ENCODE measurements at regions not wholly inside any gene's neighbourhood (a gene's known extent, or its start where the extent isn't known, plus 50 kb on each side); places are given as distances from the start of the nearest gene placed in this dataset.

- no peak for DNase-seq
Observed at GRCh38 chr2:129658430-129658829, 321.0 kb upstream of the RAB6C start.

DNA sequence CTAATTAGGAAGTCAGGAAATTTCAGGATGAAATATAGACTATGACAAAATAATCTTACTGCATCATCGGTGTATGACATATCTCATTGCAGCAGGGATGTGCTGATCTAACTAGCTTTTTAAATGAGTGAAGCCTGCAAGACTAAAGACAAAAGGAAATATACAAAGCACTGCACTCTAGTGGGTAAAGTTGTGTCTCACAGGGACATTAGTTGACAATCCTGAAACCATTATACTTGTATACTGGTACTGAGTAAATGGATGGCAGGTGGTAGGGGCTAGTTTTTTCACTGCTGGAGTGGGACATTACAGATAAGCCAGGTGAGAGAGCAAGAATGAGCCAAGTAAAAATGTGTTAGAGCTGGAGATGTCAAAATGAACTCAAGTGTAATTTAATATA lies 317.5 kb upstream of the RAB6C start:
- DNase-seq: no peak

GRCh38 chr2:129667577-129667976 lies 311.9 kb upstream of the RAB6C start:
- no peak for DNase-seq

DNA sequence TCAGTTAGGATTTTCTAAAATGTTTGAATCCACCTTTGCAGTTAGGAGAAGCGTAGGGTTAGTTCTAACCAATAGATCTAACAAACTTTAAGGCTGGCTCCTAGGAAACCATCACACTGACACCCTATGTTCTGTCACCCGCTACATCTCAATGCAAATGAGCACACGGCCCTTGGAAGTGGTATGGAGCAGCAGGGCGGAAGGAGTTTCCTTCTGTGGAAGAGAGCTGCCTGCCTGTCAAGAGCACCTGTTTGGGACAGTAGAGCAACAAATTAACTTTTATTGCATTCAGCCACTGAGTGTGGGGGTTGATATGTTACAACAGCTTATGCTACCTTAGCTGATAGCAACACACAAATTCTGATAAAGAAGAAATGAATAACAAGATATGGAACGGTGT lies 306.9 kb upstream of the RAB6C start:
- no peak for DNase-seq

DNA sequence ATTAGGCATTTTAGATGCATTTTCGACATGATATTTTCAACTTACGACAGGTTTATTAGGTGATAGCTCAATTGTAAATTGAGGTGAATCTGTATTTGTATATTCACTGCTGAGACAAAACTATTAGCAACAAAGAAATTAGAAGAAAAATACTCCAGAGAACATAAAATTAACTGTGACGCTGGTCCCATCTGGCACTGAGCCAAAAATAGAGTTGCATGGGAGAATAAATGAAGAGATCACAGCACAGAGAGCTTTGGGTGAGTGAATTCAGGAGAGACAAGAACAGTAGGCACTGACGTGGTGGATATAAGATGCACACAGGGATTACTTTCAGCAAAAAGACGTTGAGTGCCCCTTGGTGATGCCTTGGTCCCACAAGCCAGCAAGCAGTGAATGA lies 306.2 kb upstream of the RAB6C start:
- no peak for DNase-seq

DNA sequence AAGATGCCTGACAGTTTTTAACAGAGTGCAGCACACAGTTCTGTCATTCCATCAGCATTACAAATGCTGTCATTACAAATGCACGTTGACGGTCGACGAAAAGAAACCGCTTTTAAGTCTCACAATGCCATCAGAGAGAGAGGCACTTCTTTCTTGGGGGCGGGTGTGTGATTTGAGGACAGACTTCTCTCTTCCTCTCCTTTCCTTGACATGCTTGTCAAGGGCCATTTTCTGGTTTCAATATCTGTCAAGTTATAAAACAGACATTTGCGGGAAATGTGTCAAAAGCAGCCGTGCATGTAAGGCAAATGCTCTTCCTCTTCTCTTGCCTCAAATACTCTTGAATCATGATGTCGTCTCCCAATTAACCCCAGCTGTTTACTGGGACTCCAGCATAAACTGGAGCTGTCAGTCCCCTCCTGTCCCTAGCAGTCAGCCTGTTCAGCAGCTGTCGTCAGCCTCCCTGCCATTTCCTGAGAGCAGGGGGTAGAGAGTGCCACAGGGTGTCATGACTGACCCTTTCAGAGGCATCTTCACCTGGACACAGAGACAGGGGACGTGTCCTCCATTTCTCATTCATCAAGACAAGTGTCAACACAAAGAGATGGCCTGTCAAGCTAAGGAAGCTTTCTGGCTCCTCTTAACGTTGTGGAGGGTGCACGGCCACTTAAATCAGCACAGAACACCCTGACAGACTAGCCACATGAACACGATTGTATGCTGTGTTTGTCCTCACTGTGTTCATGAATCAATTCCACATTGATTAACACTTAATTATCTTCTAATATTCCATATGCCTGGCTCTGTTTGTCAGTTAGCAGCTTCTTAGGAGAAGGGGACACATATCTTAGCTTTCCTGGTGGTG lies 305.4 kb upstream of the RAB6C start:
- DNase-seq: no peak

GRCh38 chr2:129678751-129679150 lies 300.7 kb upstream of the RAB6C start:
- DNase-seq: no peak

GRCh38 chr2:129681788-129682187 lies 297.7 kb upstream of the RAB6C start:
- no peak for DNase-seq

DNA sequence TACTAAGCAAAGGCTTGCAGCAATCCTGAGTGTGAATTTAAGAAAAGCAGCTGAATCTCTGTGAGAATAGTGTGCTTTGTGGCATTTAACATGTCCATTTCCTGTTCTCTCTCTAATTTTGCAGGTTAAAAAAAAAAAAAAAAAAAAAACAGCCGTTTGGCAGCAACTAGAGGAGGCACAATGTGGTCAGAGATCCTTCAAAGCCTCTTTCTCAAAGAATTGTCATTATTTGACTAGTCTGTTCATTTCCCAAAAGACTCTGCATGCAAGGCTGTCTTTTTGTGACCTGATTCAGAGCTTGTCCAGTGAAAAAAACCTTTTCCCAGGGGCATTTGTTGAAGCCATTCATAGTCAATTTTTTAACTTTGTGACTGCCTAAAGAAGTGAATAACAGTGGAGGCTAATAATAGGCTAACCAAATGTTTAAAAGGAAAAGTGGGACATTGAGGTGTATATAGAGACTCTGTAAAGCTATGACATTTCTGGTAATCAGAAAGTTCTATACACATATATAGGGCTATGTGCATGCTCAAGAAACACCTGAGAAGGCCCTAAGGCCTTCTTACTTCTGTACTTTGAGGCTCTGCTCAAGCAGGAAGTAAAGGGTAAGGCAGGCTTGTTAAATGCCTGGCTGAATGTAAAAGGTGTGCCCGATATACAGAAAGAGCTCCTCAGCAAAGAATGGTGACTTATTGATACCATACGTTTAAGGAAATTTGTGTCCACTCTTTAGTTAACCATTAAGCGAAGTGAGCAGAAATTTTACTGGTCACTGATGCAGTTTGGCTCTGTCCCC lies 289.6 kb upstream of the RAB6C start:
- DNase-seq: no peak

- DNase-seq: no peak
Observed at GRCh38 chr2:129695496-129695895, 284.0 kb upstream of the RAB6C start.

DNA sequence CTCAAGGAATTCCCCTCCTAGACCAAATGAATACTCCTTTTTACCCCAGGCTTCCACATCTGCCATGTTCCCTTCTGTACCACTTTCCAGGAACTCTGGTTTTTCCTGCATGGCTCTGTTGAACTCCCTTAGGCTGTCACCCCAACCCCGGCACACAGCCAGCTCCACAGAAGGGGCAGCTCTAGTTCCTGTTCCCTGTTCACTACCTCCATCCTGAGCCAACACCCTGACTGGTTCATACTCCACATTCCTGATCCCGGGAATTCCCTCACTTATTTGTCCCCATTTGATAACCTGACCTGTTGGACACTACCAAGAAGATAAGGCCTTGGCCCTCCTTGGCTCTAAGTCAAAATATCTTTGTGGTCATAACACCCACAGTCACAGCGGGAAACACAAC lies 280.9 kb upstream of the RAB6C start:
- DNase-seq: no peak

DNA sequence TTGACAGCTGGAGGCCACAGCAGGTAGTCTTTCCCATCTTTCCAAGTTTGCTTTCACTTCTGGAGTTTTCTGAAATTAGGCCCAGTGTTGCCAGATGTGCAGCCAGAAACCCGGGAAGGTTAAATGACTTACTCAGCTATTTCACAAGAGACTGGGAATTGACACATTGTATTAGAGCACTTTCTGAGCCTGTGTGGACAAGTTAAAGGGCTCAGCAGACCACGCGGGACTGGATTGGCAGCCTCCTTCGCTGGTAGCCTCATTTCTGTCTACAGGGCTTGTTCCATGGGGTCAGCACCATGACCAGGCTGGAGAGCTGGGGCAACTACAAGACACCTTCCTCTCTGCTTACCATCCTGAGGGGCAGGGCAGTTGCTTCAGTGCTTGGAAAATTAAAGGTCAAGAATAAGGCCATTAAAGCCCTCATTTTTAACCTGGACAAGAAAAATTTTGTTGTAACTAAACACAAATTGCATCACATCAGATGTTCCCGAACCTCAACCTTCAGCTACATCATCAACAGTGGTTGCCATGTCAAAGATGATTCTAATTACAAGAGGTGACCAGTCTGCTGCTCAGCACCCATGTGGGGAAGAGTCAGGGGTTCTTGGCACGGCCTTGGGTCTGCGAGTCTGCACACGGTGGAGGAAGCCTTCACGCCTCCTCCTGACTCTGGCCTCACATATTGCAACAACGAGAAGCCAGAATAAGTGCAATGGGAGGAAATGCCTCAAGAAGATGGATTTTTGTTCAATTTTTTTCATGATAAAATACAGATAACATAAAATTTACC lies 279.5 kb upstream of the RAB6C start:
- DNase-seq: no peak

DNA sequence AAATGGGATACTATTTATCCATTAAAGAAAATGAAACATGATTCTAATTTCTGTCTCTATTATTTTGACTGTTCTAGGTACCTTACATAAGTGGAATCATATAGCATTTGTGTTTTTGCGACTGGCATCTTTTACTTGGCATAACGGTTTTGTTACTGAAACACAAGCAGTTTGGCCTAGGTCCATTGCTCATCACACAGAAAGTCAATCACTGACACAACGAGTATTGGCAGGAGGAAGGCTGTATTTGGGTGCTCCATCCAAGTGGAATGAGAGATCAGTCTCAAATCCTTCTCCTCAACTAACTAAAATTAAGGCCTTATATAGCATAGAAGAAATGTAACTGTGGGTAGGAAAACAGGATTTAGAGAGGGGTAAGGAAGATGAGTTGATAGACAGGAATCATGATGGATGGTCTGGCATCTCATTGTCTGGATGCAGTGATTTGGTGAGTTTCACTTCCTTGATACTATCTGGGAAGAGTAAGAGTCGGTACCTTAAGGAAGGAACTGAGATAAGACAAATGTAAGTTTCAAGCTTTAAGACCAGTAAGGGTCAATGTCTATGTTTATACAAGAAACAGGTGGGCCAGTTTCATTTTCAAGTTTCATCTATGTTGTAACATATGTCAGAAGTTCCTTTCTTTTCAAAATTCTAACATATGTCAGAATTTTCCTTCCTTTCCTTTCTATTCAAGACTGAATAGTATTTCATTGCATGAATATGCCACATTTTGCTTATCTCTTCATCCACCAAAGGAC lies 276.9 kb upstream of the RAB6C start:
- no peak for DNase-seq

GRCh38 chr2:129705085-129705484 lies 274.4 kb upstream of the RAB6C start:
- no peak for DNase-seq

DNA sequence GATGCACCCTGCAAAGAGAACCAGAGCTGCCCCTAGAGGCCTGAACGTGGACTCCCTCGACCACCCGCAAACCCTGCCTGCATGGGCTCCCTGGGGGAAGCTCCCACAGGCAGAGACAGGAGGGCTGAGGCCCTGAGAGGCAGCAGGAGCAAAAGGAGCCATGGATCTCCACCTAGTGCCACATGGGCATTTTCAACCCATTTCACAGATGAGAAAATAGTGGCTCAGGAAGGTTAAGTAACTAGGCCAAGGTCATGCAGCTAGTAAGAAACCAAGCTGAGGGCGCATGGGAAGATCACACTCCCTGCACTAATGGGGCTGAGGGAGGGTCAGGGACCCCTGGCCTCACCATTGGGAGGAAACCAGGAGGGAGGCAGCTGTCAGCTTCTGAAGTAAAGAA lies 271.7 kb upstream of the RAB6C start:
- DNase-seq: no peak

DNA sequence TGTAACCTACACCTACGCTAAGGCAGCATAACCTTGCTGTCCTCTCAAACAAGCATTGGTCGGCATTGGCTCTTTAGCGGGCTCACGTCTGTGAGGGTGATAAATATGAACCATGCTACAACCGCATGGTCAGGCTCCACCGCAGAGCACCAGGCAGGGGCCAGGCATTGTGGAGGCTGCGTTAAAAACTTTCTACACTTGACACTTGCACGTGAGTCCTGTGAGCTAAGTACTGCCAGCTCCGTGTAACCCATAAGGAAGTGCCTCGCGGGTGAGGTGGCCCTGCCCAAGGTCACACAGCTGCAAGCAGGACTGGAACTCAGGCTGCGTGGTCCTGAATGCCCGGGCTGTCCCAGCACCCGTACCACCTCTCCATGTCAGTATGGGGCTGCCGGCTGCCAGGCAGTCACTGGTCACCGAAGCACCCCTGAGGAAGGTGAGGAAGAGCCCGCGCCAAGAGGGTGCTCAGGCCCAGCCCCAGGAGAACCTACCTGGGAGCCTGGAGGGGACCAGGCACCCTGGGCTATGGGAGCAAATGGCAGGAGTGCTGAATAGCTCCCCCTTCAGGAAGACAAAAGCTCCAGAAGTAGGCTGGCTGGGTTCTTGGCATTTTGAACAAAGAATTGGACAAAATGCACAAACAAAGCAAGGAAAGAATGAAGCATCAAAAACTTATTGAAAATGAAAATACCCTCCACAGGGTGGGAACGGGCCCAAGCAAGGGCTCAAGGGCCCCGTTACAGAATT lies 271.1 kb upstream of the RAB6C start:
- no peak for DNase-seq

GRCh38 chr2:129709001-129709955 lies 270.2 kb upstream of the RAB6C start:
- DNase-seq: no peak

DNA sequence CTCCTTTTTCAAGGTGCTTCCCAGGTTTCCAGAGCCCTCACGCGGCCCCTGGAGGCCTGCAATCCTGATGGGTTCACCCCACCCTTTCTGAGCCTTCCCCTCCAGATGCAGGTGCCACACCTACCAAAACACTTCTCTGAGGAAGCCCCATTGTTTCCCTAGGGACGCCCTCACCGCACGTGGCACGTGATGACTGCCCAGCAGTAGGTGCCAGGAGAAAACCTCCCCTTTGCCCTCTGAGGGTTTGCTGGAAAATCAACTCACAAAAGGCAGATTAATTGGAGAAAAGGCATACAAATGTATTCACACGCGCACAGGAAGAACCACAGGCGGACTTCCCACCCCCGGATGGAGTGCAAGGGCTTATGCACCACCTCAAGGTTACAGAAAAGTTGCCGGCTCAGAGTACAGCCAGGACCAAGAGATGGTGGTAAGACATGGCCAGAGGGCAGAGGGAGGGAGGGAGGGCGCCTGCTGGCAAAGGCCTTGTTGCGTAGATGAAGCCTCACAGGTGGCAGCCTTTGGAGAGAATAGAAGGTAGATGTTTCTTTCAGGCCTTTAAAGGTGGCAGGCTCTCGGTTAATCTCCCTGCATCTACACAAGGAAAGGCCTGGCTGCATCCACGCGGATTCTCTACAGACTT lies 269.4 kb upstream of the RAB6C start:
- no peak for DNase-seq

GRCh38 chr2:129710670-129711495 lies 268.6 kb upstream of the RAB6C start:
- DNase-seq: no peak

Measured in CD4-positive, alpha-beta T cell treated with Interleukin-4 for 1 hour (primary cell).